ENCODE measurements at regions not wholly inside any gene's neighbourhood (a gene's known extent, or its start where the extent isn't known, plus 50 kb on each side); places are given as distances from the start of the nearest gene placed in this dataset.

DNA sequence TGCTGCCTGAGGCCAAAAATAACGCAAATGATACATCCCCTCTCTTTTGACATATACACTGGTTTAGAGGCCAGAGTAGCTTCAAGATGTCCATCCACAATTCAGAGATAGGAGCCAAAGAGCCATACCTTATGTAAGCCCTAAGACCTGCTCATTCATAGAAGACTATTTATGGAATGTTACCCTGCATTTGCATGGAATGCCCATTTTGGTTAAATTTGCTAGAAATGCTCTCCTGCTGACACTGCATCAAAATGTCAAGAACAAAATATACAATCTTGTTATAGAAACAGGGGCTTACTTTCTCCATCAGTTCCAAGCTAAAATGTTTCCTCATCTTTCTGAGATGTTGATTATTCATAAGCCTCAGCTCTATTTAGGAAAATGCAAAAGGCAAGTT lies 183.3 kb upstream of the CDKN3 start:
- TF ChIP-seq POLR2AphosphoS5 (IDR thresholded peaks at IDR 0.05), result no peak
- TF ChIP-seq, protein P1, sequence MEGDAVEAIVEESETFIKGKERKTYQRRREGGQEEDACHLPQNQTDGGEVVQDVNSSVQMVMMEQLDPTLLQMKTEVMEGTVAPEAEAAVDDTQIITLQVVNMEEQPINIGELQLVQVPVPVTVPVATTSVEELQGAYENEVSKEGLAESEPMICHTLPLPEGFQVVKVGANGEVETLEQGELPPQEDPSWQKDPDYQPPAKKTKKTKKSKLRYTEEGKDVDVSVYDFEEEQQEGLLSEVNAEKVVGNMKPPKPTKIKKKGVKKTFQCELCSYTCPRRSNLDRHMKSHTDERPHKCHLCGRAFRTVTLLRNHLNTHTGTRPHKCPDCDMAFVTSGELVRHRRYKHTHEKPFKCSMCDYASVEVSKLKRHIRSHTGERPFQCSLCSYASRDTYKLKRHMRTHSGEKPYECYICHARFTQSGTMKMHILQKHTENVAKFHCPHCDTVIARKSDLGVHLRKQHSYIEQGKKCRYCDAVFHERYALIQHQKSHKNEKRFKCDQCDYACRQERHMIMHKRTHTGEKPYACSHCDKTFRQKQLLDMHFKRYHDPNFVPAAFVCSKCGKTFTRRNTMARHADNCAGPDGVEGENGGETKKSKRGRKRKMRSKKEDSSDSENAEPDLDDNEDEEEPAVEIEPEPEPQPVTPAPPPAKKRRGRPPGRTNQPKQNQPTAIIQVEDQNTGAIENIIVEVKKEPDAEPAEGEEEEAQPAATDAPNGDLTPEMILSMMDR (IDR thresholded peaks at IDR 0.05), result no peak
- TF ChIP-seq EP300 (IDR thresholded peaks at IDR 0.05), result no peak
- no peak for TF ChIP-seq POLR2A (IDR thresholded peaks at IDR 0.05; ENCODE audit: low read depth)

Data from esophagus muscularis mucosa (tissue), 4 donors.